ENCODE measurements at regions not wholly inside any gene's neighbourhood (a gene's known extent, or its start where the extent isn't known, plus 50 kb on each side); places are given as distances from the start of the nearest gene placed in this dataset.

DNA sequence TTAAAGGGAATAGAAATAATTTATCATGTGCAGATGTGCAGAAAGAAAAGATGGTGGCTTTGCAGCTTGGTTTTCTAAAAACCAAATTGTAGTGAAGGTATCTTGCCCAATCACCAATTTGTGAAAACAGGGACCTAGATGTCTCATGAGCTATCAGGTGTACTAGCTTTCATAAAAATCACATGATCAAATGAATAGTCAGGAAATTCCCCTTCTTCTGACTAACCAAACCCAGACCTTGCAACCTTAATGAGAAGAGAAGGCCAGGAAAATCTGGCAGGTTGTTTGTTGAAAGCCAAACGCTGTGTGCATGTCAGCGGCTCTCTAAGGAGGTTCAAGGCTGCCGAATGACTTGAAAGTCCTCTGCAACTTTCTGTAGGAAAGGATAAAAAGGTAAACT lies 304.4 kb upstream of the NRP1 start:
- TF ChIP-seq CTCF (IDR thresholded peaks at IDR 0.05) = no peak
- H3K4me1 ChIP-seq = no peaks in the 10 kb centered on the region
- intact Hi-C loops (cut with DNase I; ENCODE audit: low total_unique reads) = no loop called here

GRCh38 chr10:33638374-33638773 lies 303.9 kb upstream of the NRP1 start:
- Histone ChIP-seq H3K27ac (no peak overlapping the region), H3K27me3 (no peaks in the 10 kb centered on the region), H3K4me3 (no peak overlapping the region), H3K4me1 (no peaks in the 10 kb centered on the region), H3K9me3 (no peaks in the 10 kb centered on the region), H3K36me3 (no peaks in the 10 kb centered on the region)
- no peak for DNase-seq
- no peak for TF ChIP-seq CTCF (IDR thresholded peaks at IDR 0.05)
- intact Hi-C loops (cut with DNase I; ENCODE audit: low total_unique reads) = no loop called here

More for the DNA sequence above, 304.4 kb upstream of the NRP1 start:
- Histone ChIP-seq H3K9me3 (no peaks in the 10 kb centered on the region), H3K27me3 (no peaks in the 10 kb centered on the region), H3K36me3 (no peaks in the 10 kb centered on the region), H3K27ac (no peak overlapping the region), H3K4me3 (no peak overlapping the region)
- DNase-seq = no peak

DNA sequence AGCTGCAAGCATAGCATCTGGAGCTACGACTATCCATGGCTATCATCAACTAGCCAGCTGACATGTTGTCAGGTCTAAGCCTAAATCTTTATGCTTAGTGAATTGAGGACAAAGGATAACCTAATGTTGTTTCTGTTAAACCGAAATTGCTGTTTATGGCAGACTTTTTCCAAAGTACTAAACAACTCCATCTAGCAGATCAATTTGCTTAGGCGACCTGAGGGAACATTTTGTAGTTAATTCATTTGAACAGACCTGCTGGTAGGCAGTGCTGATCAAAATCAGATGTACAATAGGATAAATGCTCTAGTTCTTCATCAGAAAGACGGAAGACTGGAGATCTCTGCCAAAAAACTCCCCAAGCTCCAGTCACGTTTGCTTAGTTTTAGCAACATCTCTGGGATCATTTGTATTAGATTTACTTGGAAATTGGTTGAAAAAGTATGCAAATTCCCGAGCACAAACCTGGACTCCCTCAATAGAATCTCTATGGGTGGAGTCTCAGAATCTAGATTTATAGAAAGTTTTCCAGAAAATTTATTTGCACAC lies 301.6 kb upstream of the NRP1 start:
- Histone ChIP-seq H3K36me3 (no peaks in the 10 kb centered on the region), H3K27me3 (no peaks in the 10 kb centered on the region), H3K4me3 (no peak overlapping the region), H3K9me3 (no peaks in the 10 kb centered on the region), H3K4me1 (no peaks in the 10 kb centered on the region), H3K27ac (no peak overlapping the region)
- TF ChIP-seq CTCF (IDR thresholded peaks at IDR 0.05) = no peak
- DNase-seq = no peak
- intact Hi-C loops (cut with DNase I; ENCODE audit: low total_unique reads) = no loop called here

DNA sequence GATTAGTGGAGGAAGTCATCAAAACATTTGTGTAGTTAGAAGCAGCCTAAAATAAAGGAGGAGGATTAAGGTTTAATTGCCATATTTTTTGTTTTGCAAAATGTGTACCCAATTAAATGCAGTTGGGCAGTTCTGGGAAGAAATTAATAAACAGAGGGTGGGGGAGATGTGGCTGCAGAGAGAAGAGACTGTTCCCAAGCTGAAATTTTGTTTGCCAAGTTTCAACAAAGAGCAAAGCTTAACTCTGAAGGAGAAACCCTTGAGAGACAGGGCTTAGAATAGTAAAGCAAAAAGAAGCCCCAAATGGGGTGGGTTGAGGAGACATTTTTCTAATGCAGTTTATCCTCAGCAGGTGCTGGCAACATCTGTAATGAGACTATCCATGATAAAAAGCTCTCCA lies 298.0 kb upstream of the NRP1 start:
- no peak for TF ChIP-seq CTCF (IDR thresholded peaks at IDR 0.05)
- no peak for DNase-seq

DNA sequence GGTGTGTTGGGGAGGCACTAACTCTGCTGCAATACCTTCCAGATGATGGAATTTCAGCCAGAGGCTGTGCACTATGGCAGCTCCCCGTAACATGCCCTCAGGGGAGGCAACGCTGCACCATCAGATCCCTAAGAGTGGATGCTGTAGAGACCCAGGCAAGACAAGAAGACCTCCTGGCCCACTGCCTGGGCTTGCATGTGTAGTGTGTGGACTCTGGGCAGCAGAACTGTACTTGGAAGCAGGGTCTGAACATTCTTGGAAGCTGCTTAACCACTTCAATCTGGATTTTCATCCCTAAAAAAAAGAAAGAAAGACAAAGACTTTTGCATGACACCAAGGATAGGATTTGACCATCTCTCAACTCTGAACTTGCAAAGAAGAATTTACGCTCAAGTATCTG lies 297.5 kb upstream of the NRP1 start:
- no peaks in the 10 kb centered on the region for H3K9me3 ChIP-seq
- no peak overlapping the region for H3K27ac ChIP-seq
- H3K4me1 ChIP-seq = no peaks in the 10 kb centered on the region
- no peak for TF ChIP-seq CTCF (IDR thresholded peaks at IDR 0.05)
- H3K27me3 ChIP-seq = no peaks in the 10 kb centered on the region
- H3K4me3 ChIP-seq = no peak overlapping the region
- DNase-seq = no peak
- intact Hi-C loops (cut with DNase I; ENCODE audit: low total_unique reads) = no loop called here
- no peaks in the 10 kb centered on the region for H3K36me3 ChIP-seq

More for the DNA sequence above, 298.0 kb upstream of the NRP1 start:
- H3K4me1 ChIP-seq = no peaks in the 10 kb centered on the region
- H3K36me3 ChIP-seq = no peaks in the 10 kb centered on the region
- H3K27me3 ChIP-seq = no peaks in the 10 kb centered on the region
- no peaks in the 10 kb centered on the region for H3K9me3 ChIP-seq
- intact Hi-C loops (cut with DNase I; ENCODE audit: low total_unique reads) = no loop called here
- H3K27ac ChIP-seq = no peak overlapping the region
- H3K4me3 ChIP-seq = no peak overlapping the region

- Histone ChIP-seq H3K4me1 (no peaks in the 10 kb centered on the region), H3K4me3 (no peak overlapping the region), H3K27ac (no peak overlapping the region), H3K36me3 (no peaks in the 10 kb centered on the region), H3K9me3 (no peaks in the 10 kb centered on the region), H3K27me3 (no peaks in the 10 kb centered on the region)
- intact Hi-C loops (cut with DNase I; ENCODE audit: low total_unique reads) = no loop called here
- no peak for TF ChIP-seq CTCF (IDR thresholded peaks at IDR 0.05)
- no peak for DNase-seq
Measured at GRCh38 chr10:33630761-33631160, 296.3 kb upstream of the NRP1 start.

All from tibial artery (tissue), 4 donors.